ENCODE measurements at regions not wholly inside any gene's neighbourhood (a gene's known extent, or its start where the extent isn't known, plus 50 kb on each side); places are given as distances from the start of the nearest gene placed in this dataset.

- TF ChIP-seq CTCF (IDR thresholded peaks at IDR 0.05) = no peak
Measured at GRCh38 chr10:33048223-33048622, 90.2 kb upstream of the ITGB1 start.

GRCh38 chr10:33047655-33048054, 89.6 kb upstream of the ITGB1 start:
- no peak for TF ChIP-seq CTCF (IDR thresholded peaks at IDR 0.05)

GRCh38 chr10:33046792-33047191, 88.8 kb upstream of the ITGB1 start:
- no peak for TF ChIP-seq CTCF (IDR thresholded peaks at IDR 0.05)

- TF ChIP-seq CTCF (IDR thresholded peaks at IDR 0.05) = no peak
Measured at GRCh38 chr10:33045421-33045820, 87.4 kb upstream of the ITGB1 start.

- TF ChIP-seq CTCF (IDR thresholded peaks at IDR 0.05) = no peak
Measured at GRCh38 chr10:33042565-33042964, 84.5 kb upstream of the ITGB1 start.

- TF ChIP-seq CTCF (IDR thresholded peaks at IDR 0.05) = no peak
Measured at GRCh38 chr10:33041783-33042437, 83.9 kb upstream of the ITGB1 start.

- TF ChIP-seq CTCF (IDR thresholded peaks at IDR 0.05) = no peak
Measured at GRCh38 chr10:33040436-33040835, 82.4 kb upstream of the ITGB1 start.

- no peak for TF ChIP-seq CTCF (IDR thresholded peaks at IDR 0.05)
Measured at GRCh38 chr10:33039181-33039580, 81.2 kb upstream of the ITGB1 start.

Data from LNCAP (cell line).